ENCODE measurements at regions not wholly inside any gene's neighbourhood (a gene's known extent, or its start where the extent isn't known, plus 50 kb on each side); places are given as distances from the start of the nearest gene placed in this dataset.
"Not testable (repeated sequence)": the region's sequence is repeated elsewhere in the genome, so short reads cannot be mapped to it uniquely, and the experiment has no call there.

GRCh38 chr19:31448221-31448657 is 99.0 kb upstream of the TSHZ3 start:
- no peak for DNase-seq

DNA sequence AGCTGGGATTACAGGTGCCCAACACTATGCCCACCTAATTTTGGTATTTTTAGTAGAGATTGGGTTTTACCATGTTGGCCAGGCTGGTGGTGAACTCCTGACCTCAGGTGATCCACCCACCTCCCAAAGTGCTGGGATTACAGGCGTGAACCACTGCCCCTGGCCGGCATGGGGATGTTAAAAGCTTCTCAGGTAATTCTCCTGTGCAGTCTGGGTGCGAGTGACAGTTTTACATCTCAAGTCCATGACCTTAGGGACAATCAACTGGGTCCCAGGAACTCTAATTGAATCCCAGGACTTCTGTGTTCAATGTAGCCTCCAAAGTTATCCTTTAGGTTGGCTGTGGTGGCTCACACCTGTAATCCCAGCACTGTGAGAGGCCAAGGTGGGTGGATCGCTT is 100.1 kb upstream of the TSHZ3 start:
- no peak for DNase-seq

GRCh38 chr19:31450696-31451095 is 101.5 kb upstream of the TSHZ3 start:
- no peak for DNase-seq

- DNase-seq = no peak
Measured at GRCh38 chr19:31451686-31452330, 102.6 kb upstream of the TSHZ3 start.

GRCh38 chr19:31459430-31459829 is 110.2 kb upstream of the TSHZ3 start:
- no peak for DNase-seq

DNA sequence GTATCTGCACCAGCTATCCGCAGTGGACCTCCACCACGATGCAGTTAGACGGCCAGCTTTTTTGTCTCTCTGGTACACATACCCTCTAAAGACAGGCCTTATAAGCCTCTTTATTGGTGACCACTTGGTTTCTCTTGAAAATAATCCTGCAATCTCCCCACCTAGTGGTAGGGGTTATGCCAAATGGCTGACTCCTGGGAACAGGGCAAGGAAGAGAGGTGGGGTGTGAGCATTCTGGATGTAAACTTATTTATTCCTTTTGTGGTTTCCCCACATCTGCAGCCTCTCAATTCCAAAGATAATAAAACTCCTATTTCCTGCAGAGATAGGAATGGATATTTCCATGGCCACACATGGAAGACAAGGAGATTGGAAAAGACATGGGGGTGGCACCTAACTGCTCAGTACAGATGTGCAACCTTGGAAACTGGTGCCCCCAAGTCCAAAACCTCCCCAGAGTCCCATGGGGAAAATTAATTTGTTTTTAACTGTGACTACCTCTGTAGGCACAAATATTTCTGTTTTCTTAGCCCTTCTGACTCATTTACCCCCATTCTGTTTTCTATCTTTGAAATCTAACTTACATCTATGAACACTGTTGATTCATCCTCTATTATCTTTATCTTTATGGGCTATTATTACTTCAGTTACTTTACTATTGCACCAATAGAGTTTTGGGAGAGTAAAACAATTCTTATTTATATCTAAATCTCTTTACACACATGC is 112.7 kb upstream of the TSHZ3 start:
- DNase-seq = no peak

DNA sequence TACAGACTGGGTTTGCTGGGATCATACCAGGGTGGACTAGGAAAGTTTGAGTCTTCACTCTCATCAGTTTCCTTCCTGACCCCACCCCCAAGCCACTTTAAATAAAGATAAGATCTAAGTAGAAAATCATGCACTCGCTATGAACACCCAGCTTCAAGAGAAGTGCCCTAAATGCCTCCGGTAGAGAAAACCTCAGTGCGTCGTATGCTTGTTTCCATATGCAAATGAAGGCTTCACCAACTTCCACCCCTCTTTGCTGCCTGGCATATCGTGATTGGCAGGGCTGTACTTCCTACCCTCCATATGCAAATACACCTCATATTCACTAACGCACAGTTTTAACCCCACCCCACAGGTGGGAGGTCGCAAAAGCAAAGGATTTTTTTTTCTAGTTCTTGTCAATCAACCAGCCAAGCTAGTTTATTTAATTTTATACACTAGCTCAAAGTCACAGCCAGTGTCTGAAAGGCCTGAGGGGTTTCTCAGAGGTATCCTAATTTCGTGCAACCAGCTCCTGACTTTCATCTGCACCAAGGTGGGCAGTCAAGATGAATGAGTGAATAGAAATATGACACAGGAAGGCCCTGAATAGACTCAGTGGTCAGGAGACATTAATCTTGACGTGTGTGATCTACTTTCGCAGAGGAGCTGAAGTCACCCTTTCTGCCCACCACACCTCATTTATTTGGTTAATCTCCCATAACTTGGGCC is 121.1 kb upstream of the TSHZ3 start:
- no peak for DNase-seq

GRCh38 chr19:31470952-31471351 is 121.7 kb upstream of the TSHZ3 start:
- DNase-seq = no peak

DNA sequence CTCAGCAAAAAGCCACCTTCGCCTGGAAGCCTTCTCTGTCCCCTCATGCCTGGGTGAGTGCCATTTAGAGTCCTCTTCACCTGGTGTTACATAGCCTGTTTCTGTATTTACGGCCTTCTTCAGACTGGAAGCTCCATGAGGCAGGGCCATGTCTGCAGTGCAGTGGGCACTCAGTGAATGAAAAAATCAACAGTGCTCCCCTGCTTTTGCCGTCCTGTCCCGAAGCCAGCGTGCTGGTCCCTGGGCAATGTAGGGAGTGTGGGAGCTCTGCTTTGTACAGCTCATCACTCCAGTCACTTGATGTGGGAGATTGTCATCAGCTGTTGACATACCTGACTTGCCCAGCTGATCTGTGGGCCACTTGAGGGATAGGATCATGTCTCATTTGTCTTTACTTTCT is 129.0 kb upstream of the TSHZ3 start:
- DNase-seq = no peak

DNA sequence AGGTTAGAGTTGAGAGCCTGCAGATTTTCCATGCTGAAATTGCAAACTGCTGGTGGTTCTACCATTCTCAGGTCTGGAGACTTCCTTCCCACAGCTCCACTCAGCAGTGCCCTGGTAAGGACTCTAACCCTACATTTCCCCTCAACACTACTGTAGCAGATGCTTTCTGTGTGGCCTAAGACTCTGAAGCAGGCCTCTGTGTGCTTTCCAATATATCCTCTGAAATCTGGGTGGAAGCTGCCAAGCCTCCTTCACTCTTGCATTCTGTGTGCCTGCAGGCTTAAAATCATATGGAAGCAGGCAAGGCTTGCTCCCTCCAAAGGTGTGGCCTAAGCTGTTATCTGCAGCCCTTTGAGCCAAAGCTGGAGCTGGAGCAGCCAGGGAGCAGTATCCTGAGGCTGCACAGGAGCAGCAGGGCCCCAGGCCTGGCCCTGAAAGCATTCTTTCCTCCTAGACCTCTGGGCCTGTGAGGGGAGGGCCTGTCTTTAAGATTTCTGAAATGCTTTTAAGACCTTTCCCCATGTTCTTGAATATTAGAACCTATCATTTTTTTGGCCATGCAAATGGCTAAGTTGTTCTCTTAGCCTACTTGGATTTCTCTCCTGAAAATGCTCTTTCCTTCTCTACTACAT is 134.1 kb upstream of the TSHZ3 start:
- DNase-seq = no peak

DNA sequence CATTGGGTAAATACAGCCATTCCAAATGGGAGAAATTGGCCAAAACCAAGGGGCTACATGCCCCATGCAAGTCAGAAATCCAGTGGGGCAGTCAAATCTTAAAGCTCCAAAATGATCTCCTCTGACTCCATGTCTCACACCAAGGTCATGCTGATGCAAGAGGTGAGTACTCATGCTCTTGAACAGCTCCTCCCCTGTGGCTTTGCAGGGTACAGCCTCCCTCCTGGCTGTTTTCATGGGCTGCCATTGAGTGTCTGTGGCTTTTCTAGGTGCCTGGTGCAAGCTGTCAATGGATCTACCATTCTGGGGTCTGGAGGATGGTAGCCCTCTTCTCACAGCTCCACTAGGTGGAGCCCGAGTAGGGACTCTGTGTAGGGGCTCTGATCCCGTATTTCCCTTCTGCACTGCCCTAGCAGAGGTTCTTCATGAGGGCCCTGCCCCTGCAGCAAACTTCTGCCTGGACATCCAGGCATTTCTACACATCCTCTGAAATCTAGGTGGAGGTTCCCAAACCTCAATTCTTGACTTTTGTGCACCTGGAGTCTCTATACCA is 135.7 kb upstream of the TSHZ3 start:
- not testable (repeated sequence) for DNase-seq

DNA sequence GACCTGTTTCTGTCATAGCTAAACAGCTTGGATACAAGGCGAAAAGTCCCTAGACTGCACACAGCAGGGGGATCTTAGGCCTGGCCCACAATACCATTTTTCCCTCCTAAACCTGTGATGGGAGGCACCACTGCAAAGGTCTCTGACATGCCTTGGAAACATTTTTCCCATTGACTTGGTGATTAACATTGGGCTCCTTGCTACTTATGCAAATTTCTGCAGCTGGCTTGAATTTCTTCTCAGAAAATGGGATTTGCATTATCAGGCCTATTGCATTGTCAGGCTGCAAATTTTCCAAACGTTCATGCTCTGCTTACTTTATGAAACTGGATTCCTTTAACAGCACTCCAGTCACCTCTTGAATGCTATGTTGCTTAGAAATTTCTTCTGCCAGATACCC is 136.2 kb upstream of the TSHZ3 start:
- no peak for DNase-seq

- no peak for DNase-seq
Measured at GRCh38 chr19:31491242-31491641, 142.0 kb upstream of the TSHZ3 start.

GRCh38 chr19:31492050-31492449 is 142.8 kb upstream of the TSHZ3 start:
- DNase-seq = no peak

DNA sequence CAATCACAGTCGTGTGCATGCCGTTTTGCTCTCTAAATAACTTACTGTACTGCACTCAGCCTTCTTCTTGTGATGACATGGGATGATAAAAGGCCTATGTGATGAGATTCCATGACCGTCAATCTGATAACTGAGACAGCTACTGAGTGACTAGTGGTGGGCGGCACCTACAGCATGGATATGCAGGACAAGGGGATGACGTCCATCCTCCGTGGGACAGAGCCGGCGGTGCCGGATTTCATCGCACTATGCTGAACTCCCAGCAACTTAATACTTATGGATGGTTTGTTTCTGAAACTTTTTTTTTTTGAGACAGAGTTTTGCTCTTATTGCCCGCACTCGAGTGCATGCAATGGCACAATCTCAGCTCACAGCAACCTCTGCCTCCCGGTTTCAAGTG is 146.8 kb upstream of the TSHZ3 start:
- DNase-seq = no peak

DNA sequence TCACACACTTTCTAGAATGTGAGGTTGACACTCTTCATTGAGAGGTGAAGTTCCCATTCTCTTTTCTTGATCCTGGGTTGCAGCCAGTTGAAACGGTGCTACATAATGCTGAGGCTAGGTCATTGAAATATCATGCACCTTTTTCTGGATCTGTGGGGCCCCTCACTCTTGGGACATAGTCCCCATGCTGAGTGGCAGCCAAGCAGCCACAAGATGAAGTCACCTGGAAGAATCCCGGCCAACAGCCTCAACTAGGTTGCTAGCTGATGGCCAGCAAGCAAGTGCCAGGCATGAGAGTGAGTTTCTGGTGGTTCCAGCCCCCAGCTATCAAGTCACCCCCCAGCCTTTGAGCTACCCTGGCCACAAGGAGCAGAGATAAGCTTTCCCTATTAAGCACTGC is 148.5 kb upstream of the TSHZ3 start:
- DNase-seq = no peak

GRCh38 chr19:31498781-31499180 is 149.5 kb upstream of the TSHZ3 start:
- DNase-seq = no peak

GRCh38 chr19:31499281-31500196 is 150.3 kb upstream of the TSHZ3 start:
- DNase-seq = no peak

- DNase-seq = no peak
Measured at GRCh38 chr19:31500197-31500830, 151.1 kb upstream of the TSHZ3 start.

- DNase-seq = no peak
Measured at GRCh38 chr19:31500946-31501345, 151.7 kb upstream of the TSHZ3 start.

- no peak for DNase-seq
Measured at GRCh38 chr19:31501427-31502195, 152.4 kb upstream of the TSHZ3 start.

Measured in activated CD8-positive, alpha-beta memory T cell treated with anti-CD3 and anti-CD28 coated beads for 24 hours (primary cell).